Activated naive CD4-positive, alpha-beta T cell treated with anti-CD3 and anti-CD28 coated beads, Interleukin-2, amount 50 U/mL, for 72 hours (primary cell): ENCODE measurements at regions not wholly inside any gene's neighbourhood (a gene's known extent, or its start where the extent isn't known, plus 50 kb on each side); places are given as distances from the start of the nearest gene placed in this dataset.
"Not testable (repeated sequence)": the region's sequence is repeated elsewhere in the genome, so short reads cannot be mapped to it uniquely, and the experiment has no call there.

ENCODE experiments used
- ATAC-seq, 2 donors: fragments of 150-1000 bp; cut with Tn5 transposase; 2 replicates each; pipeline ENCODE4 v1.10.0; 2021; ENCODE audit warnings: mild to moderate bottlenecking in 2 of 2, moderate library complexity in 2 of 2
- DNase-seq, 2 donors: peaks; one replicate each; pipeline ENCODE4 v3.0.0; 2021 to 2022; ENCODE audit warnings: low spot score in 2 of 2
- H3K27ac Mint-ChIP-seq, 2 donors: one replicate each; pipeline ENCODE4 v1.8.0; 2022; ENCODE audit warnings: mild to moderate bottlenecking in 2 of 2, mixed read lengths in 2 of 2
- H3K36me3 Mint-ChIP-seq, 2 donors: one replicate each; pipeline ENCODE4 v1.8.0; 2022; ENCODE audit warnings: mixed read lengths in 2 of 2
- H3K9me3 Mint-ChIP-seq, 2 donors: one replicate each; pipeline ENCODE4 v1.8.0; 2022; ENCODE audit warnings: mixed read lengths in 2 of 2

- H3K27ac Mint-ChIP-seq: no peak overlapping the region
- no peak for DNase-seq
- H3K36me3 Mint-ChIP-seq: no peaks in the 10 kb centered on the region
- H3K9me3 Mint-ChIP-seq: peaks cover 0 to 3% of the 10 kb centered on the region in 2 donors
- ATAC-seq: no peak
These were observed 182.8 kb downstream of the LARP7 start for GRCh38 chr4:112819729-112820128.

- Mint-ChIP-seq H3K36me3 (no peaks in the 10 kb centered on the region), H3K27ac (no peak overlapping the region), H3K9me3 (peaks cover 0 to 3% of the 10 kb centered on the region in 2 donors)
- ATAC-seq (no peak), DNase-seq (no peak)
These were observed 186.2 kb downstream of the LARP7 start for GRCh38 chr4:112823156-112823555.

- DNase-seq: no peak
- no peaks in the 10 kb centered on the region for H3K36me3 Mint-ChIP-seq
- no peak for ATAC-seq
- H3K27ac Mint-ChIP-seq: no peak overlapping the region
- peaks cover 0 to 3% of the 10 kb centered on the region in 2 donors for H3K9me3 Mint-ChIP-seq
These were observed 186.7 kb downstream of the LARP7 start for GRCh38 chr4:112823606-112824005.

GRCh38 chr4:112830753-112831386, 193.9 kb downstream of the LARP7 start:
- Mint-ChIP-seq H3K36me3 (no peaks in the 10 kb centered on the region), H3K9me3 (no peaks in the 10 kb centered on the region), H3K27ac (no peak overlapping the region)
- ATAC-seq (no peak), DNase-seq (no peak)

- H3K36me3 Mint-ChIP-seq: no peaks in the 10 kb centered on the region
- no peaks in the 10 kb centered on the region for H3K9me3 Mint-ChIP-seq
- DNase-seq (no peak), ATAC-seq (no peak)
- no peak overlapping the region for H3K27ac Mint-ChIP-seq
These were observed 195.6 kb downstream of the LARP7 start for GRCh38 chr4:112832493-112832892.

GRCh38 chr4:112836895-112837294, 200.0 kb downstream of the LARP7 start:
- no peak for ATAC-seq
- Mint-ChIP-seq H3K9me3 (no peaks in the 10 kb centered on the region), H3K27ac (no peak overlapping the region), H3K36me3 (no peaks in the 10 kb centered on the region)
- DNase-seq: no peak

- DNase-seq, H3K9me3 Mint-ChIP-seq, ATAC-seq, H3K27ac Mint-ChIP-seq, H3K36me3 Mint-ChIP-seq: not testable (repeated sequence)
These were observed 201.1 kb downstream of the LARP7 start for GRCh38 chr4:112838015-112838414.

GRCh38 chr4:112840061-112840460, 203.1 kb downstream of the LARP7 start:
- H3K27ac Mint-ChIP-seq: no peak overlapping the region
- DNase-seq (no peak), ATAC-seq (no peak)
- no peaks in the 10 kb centered on the region for H3K36me3 Mint-ChIP-seq
- no peaks in the 10 kb centered on the region for H3K9me3 Mint-ChIP-seq

- Mint-ChIP-seq H3K9me3 (no peaks in the 10 kb centered on the region), H3K27ac (no peak overlapping the region), H3K36me3 (no peaks in the 10 kb centered on the region)
- ATAC-seq (no peak), DNase-seq (no peak)
These were observed 203.7 kb downstream of the LARP7 start for GRCh38 chr4:112840619-112841018.

GRCh38 chr4:112842513-112842912, 205.6 kb downstream of the LARP7 start:
- ATAC-seq (no peak), DNase-seq (no peak)
- H3K27ac Mint-ChIP-seq: no peak overlapping the region
- peaks cover 0 to 5% of the 10 kb centered on the region in 2 donors for H3K9me3 Mint-ChIP-seq
- no peaks in the 10 kb centered on the region for H3K36me3 Mint-ChIP-seq

GRCh38 chr4:112845386-112845785, 204.1 kb upstream of the ANK2 start:
- H3K36me3 Mint-ChIP-seq: no peaks in the 10 kb centered on the region
- ATAC-seq: no peak

GRCh38 chr4:112847045-112847444, 202.4 kb upstream of the ANK2 start:
- Mint-ChIP-seq H3K36me3 (peaks cover 0 to 5% of the 10 kb centered on the region in 2 donors), H3K9me3 (peaks cover 3 to 8% of the 10 kb centered on the region in 2 donors), H3K27ac (no peak overlapping the region)
- ATAC-seq: no peak
- no peak for DNase-seq

More at GRCh38 chr4:112845386-112845785, 204.1 kb upstream of the ANK2 start:
- Mint-ChIP-seq H3K27ac (no peak overlapping the region), H3K9me3 (peaks cover 0 to 5% of the 10 kb centered on the region in 2 donors)
- DNase-seq: no peak

- DNase-seq: no peak
- Mint-ChIP-seq H3K9me3 (peaks cover 3 to 8% of the 10 kb centered on the region in 2 donors), H3K36me3 (peaks cover 0 to 5% of the 10 kb centered on the region in 2 donors), H3K27ac (no peak overlapping the region)
- ATAC-seq: no peak
These were observed 201.7 kb upstream of the ANK2 start for GRCh38 chr4:112847781-112848180.

- DNase-seq (no peak), ATAC-seq (no peak)
- Mint-ChIP-seq H3K27ac (no peak overlapping the region), H3K36me3 (peaks cover 0 to 5% of the 10 kb centered on the region in 2 donors), H3K9me3 (peaks cover 3 to 8% of the 10 kb centered on the region in 2 donors)
These were observed 200.5 kb upstream of the ANK2 start for GRCh38 chr4:112848911-112849310.

GRCh38 chr4:112852601-112853000, 196.9 kb upstream of the ANK2 start:
- H3K9me3 Mint-ChIP-seq: peaks cover 3% of the 10 kb centered on the region in 2 donors
- H3K36me3 Mint-ChIP-seq: peaks cover 0 to 5% of the 10 kb centered on the region in 2 donors
- no peak for ATAC-seq
- no peak overlapping the region for H3K27ac Mint-ChIP-seq
- DNase-seq: no peak

GRCh38 chr4:112853662-112854256, 195.7 kb upstream of the ANK2 start:
- Mint-ChIP-seq H3K27ac (no peak overlapping the region), H3K36me3 (peaks cover 0 to 5% of the 10 kb centered on the region in 2 donors), H3K9me3 (peaks cover 3% of the 10 kb centered on the region in 2 donors)
- DNase-seq (no peak), ATAC-seq (no peak)

GRCh38 chr4:112854420-112854819, 195.0 kb upstream of the ANK2 start:
- ATAC-seq: no peak
- Mint-ChIP-seq H3K9me3 (peaks cover 3% of the 10 kb centered on the region in 2 donors), H3K36me3 (peaks cover 0 to 5% of the 10 kb centered on the region in 2 donors), H3K27ac (no peak overlapping the region)
- DNase-seq: no peak

GRCh38 chr4:112855058-112855457, 194.4 kb upstream of the ANK2 start:
- peaks cover 3% of the 10 kb centered on the region in 2 donors for H3K9me3 Mint-ChIP-seq
- H3K36me3 Mint-ChIP-seq: peaks cover 0 to 5% of the 10 kb centered on the region in 2 donors
- no peak overlapping the region for H3K27ac Mint-ChIP-seq
- no peak for ATAC-seq
- no peak for DNase-seq
